PC-9 (cell line): ENCODE measurements at regions not wholly inside any gene's neighbourhood (a gene's known extent, or its start where the extent isn't known, plus 50 kb on each side); places are given as distances from the start of the nearest gene placed in this dataset.

ENCODE experiments used
- CTCF ChIP-seq: fragments of 200-600 bp; sonication (generic); conservative IDR thresholded peaks from 2 replicates; pipeline ENCODE4 v1.6.1; 2017; ENCODE audit warnings: mixed run types, antibody characterized with exemption, mild to moderate bottlenecking, moderate library complexity
- EZH2 ChIP-seq: fragments of 200-600 bp; sonication (generic); IDR thresholded peaks from 2 replicates; pipeline ENCODE4 v1.8.0; 2017; ENCODE audit warnings: antibody characterized with exemption, low read depth

DNA sequence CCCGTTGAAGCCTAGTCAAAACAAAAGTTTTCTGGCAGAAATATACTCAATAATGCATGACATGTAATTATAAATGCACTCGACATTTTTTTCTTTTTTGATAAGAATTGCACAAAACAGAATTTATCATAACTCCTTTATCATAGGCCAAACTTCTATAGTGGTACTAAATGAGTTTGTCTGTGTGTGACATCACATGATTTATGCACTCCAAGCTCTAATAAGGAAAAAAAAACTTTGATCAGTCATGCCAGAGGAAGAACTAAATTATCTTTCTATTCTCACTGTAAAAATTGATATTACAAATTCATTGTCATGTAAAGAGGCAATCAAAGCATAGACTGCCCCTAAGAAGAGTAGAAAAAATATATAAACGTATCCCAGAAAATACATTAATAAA, 112.4 kb upstream of the NOCT start:
- TF ChIP-seq CTCF (no peak), EZH2 (no peak)
